Type B pancreatic cell (in vitro differentiated cells): ENCODE measurements at regions not wholly inside any gene's neighbourhood (a gene's known extent, or its start where the extent isn't known, plus 50 kb on each side); places are given as distances from the start of the nearest gene placed in this dataset.

ENCODE experiments used
- DNase-seq: peaks from one replicate; pipeline ENCODE4 v3.0.0; 2021; ENCODE audit warnings: mixed read lengths; ENCODE audit not compliant: unreplicated experiment; ENCODE audit errors: extremely low spot score
- H3K27ac Mint-ChIP-seq: 2 replicates; pipeline ENCODE4 v1.8.0; 2021; ENCODE audit warnings: mild to moderate bottlenecking, mixed read lengths
- H3K27me3 Mint-ChIP-seq: 2 replicates; pipeline ENCODE4 v1.8.0; 2021; ENCODE audit warnings: mixed read lengths
- H3K36me3 Mint-ChIP-seq: 2 replicates; pipeline ENCODE4 v1.8.0; 2021; ENCODE audit warnings: mixed read lengths
- H3K4me1 Mint-ChIP-seq: one replicate; pipeline ENCODE4 v1.8.0; 2021; ENCODE audit warnings: mixed read lengths; ENCODE audit not compliant: unreplicated experiment
- H3K4me3 Mint-ChIP-seq: 2 replicates; pipeline ENCODE4 v1.8.0; 2021; ENCODE audit warnings: mild to moderate bottlenecking, mixed read lengths
- H3K9me3 Mint-ChIP-seq: 2 replicates; pipeline ENCODE4 v1.8.0; 2021; ENCODE audit warnings: mixed read lengths
- CTCF ChIP-seq: fragments of 200-600 bp; sonication (generic); conservative IDR thresholded peaks from 2 replicates; pipeline ENCODE4 v1.5.0; 2021; ENCODE audit warnings: antibody characterized with exemption, mild to moderate bottlenecking

DNA sequence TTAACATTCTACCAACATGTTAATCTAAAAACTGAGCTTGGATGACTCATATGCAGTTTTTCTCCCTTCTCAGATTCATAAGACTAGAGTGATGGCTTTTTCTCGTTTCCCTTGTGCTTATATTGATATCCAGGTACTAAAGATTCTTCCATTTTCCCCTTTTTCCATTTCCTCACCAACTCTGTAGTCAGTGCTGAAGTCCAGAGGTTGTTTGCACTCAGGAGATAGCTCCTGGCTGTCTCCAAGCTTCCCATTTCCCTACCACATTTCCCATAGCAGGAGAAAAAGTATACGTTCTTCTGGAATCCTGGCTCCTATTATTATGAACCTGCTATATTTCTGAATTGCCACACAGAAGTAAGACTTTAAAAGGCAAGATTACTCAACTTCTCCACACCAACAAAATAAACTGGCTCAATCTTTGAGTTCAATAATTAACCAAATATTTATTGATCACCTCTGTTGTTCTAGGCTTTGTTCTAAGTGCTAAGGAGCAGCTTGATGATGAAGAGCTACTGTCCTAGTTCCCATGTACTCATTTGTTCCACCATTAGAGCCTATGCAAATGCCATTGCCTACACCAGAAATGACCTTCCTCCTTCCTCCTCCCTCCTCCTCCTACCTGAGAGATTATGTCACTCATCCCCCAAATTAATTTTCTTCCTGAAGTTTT, 454.4 kb upstream of the RPS6KA3 start:
- H3K27me3 Mint-ChIP-seq = no peaks in the 10 kb centered on the region
- no peak for TF ChIP-seq CTCF
- no peaks in the 10 kb centered on the region for H3K9me3 Mint-ChIP-seq
- H3K27ac Mint-ChIP-seq = no peak overlapping the region
- DNase-seq = no peak
- peaks cover 10% of the 10 kb centered on the region for H3K4me1 Mint-ChIP-seq
- no peak overlapping the region for H3K4me3 Mint-ChIP-seq
- no peaks in the 10 kb centered on the region for H3K36me3 Mint-ChIP-seq

GRCh38 chrX:20718592-20719380, 452.1 kb upstream of the RPS6KA3 start:
- no peak overlapping the region for H3K27ac Mint-ChIP-seq
- H3K27me3 Mint-ChIP-seq = no peaks in the 10 kb centered on the region
- DNase-seq = no peak
- no peak for TF ChIP-seq CTCF
- H3K4me3 Mint-ChIP-seq = no peak overlapping the region
- peaks cover 9% of the 10 kb centered on the region for H3K4me1 Mint-ChIP-seq
- no peaks in the 10 kb centered on the region for H3K36me3 Mint-ChIP-seq
- H3K9me3 Mint-ChIP-seq = no peaks in the 10 kb centered on the region

DNA sequence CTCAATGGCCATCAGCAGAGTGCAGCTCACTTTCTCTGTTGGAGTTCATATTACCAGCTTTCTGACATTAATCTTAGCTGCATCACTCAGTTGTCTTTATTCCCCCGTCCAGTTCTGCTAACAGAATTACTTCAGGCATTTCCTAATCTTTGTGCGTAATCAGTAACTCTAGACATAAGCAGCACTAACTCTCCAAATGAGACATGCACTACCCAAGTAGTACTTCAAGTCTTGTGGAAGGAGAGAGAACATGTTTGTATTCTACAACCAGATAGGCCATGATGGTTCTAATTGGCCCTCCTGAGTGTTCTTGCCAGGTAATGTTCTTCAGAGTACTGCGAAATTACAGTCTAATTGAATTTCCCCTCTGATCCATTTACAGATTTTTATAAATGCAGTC, 448.5 kb upstream of the RPS6KA3 start:
- Mint-ChIP-seq H3K9me3 (no peaks in the 10 kb centered on the region), H3K4me1 (peaks cover 9% of the 10 kb centered on the region), H3K36me3 (no peaks in the 10 kb centered on the region), H3K27me3 (no peaks in the 10 kb centered on the region), H3K4me3 (no peak overlapping the region), H3K27ac (no peak overlapping the region)
- no peak for DNase-seq
- no peak for TF ChIP-seq CTCF

DNA sequence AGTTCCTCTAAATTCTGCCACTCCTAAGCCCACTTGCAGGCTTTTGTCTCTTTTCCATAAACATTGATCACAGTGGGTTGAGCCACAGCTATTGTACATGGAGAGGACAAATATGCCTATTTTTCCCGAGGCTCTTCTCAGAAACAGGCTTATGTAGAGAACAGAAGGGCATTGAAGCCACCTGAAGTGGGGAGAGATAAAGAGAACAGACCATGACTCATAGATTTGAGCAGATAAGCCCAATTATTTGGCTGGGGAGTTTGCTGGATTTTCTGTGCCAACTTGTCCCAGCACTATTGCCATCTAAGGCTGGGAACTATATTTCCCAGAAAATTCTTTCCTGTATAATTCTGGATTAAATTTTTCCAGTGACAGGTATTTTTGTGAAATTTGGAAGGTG, 446.1 kb upstream of the RPS6KA3 start:
- Mint-ChIP-seq H3K27ac (no peak overlapping the region), H3K4me1 (peaks cover 4% of the 10 kb centered on the region), H3K27me3 (no peaks in the 10 kb centered on the region), H3K4me3 (no peak overlapping the region), H3K36me3 (no peaks in the 10 kb centered on the region), H3K9me3 (peaks cover 5% of the 10 kb centered on the region)
- no peak for DNase-seq
- TF ChIP-seq CTCF = no peak

DNA sequence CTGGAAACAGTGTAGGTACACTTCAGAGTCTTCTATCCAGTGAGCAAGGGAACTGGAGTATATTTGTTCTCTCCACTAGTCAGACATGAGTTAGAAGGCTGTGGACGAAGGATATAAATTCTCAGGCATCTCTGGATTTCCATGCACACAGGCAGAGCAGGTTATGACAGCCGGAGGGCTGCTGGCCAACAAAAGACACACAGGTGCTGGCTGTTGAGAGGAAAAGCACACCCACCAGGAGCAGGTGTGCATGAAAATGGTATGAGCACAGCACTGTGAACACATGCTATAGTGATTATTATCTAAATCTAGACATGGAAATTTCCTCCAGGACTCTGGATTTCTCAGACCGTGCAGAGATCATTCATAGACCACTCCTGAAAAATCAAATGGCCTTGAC, 444.7 kb upstream of the RPS6KA3 start:
- Mint-ChIP-seq H3K36me3 (no peaks in the 10 kb centered on the region), H3K4me1 (peaks cover 4% of the 10 kb centered on the region), H3K4me3 (no peak overlapping the region), H3K27me3 (no peaks in the 10 kb centered on the region), H3K27ac (no peak overlapping the region), H3K9me3 (peaks cover 5% of the 10 kb centered on the region)
- no peak for DNase-seq
- no peak for TF ChIP-seq CTCF
